HEK293T (cell line): ENCODE measurements at regions not wholly inside any gene's neighbourhood (a gene's known extent, or its start where the extent isn't known, plus 50 kb on each side); places are given as distances from the start of the nearest gene placed in this dataset.

Experiments used
- CTCF ChIA-PET: fragments of 350-600 bp; formaldehyde crosslinking; extraction: SDS; loops from one replicate; lab custom pipeline; 2021; ENCODE audit warnings: antibody characterized with exemption, inconsistent platforms; lab: Yijun Ruan, JAX
- POLR2A ChIA-PET: fragments of 350-600 bp; formaldehyde crosslinking; extraction: SDS; loops from one replicate; lab custom pipeline; 2020; ENCODE audit warnings: antibody characterized with exemption, inconsistent platforms; lab: Yijun Ruan, JAX
- DNase-seq: peaks from one replicate; pipeline ENCODE4 v3.0.0; 2012; ENCODE audit warnings: mixed read lengths; ENCODE audit errors: extremely low spot score
- ARNT ChIP-seq: fragments of 450-650 bp; IDR thresholded peaks from 2 replicates; pipeline ENCODE4 v1.6.1; 2017; ENCODE audit warnings: mild to moderate bottlenecking
- BHLHE40 ChIP-seq: fragments of 450-650 bp; IDR thresholded peaks from 2 replicates; pipeline ENCODE4 v1.6.1; 2016; ENCODE audit warnings: mild to moderate bottlenecking, moderate library complexity, borderline replicate concordance
- CTBP1 ChIP-seq: fragments of 450-650 bp; IDR thresholded peaks from 2 replicates; pipeline ENCODE4 v1.6.1; 2016; ENCODE audit warnings: borderline replicate concordance
- ELF4 ChIP-seq: fragments of 450-650 bp; IDR thresholded peaks from 2 replicates; pipeline ENCODE4 v1.6.1; 2017; ENCODE audit warnings: antibody characterized with exemption
- FOXA1 ChIP-seq: fragments of 450-650 bp; IDR thresholded peaks from 2 replicates; pipeline ENCODE4 v1.6.1; 2016; ENCODE audit warnings: mild to moderate bottlenecking
- FOXK2 ChIP-seq: fragments of 450-650 bp; IDR thresholded peaks from 2 replicates; pipeline ENCODE4 v1.6.1; 2016; ENCODE audit warnings: mild to moderate bottlenecking
- FOXM1 ChIP-seq: fragments of 450-650 bp; IDR thresholded peaks from 2 replicates; pipeline ENCODE4 v1.6.1; 2017; ENCODE audit warnings: mild to moderate bottlenecking, borderline replicate concordance
- HDGF ChIP-seq: fragments of 450-650 bp; IDR thresholded peaks from 2 replicates; pipeline ENCODE4 v1.6.1; 2017; ENCODE audit warnings: antibody characterized with exemption, borderline replicate concordance
- L3MBTL2 ChIP-seq: fragments of 450-650 bp; conservative IDR thresholded peaks from 2 replicates; pipeline ENCODE4 v1.6.1; 2016; ENCODE audit warnings: mild to moderate bottlenecking
- LEF1 ChIP-seq: fragments of 450-650 bp; IDR thresholded peaks from 2 replicates; pipeline ENCODE4 v1.6.1; 2017; ENCODE audit warnings: mild to moderate bottlenecking, borderline replicate concordance
- NFRKB ChIP-seq: fragments of 450-650 bp; IDR thresholded peaks from 2 replicates; pipeline ENCODE4 v1.6.1; 2016; ENCODE audit warnings: mild to moderate bottlenecking, moderate library complexity
- SP1 ChIP-seq: fragments of 450-650 bp; IDR thresholded peaks from 2 replicates; pipeline ENCODE4 v1.6.1; 2017
- SUZ12 ChIP-seq: fragments of 450-650 bp; IDR thresholded peaks from 2 replicates; pipeline ENCODE4 v1.6.1; 2016; ENCODE audit warnings: mild to moderate bottlenecking
- TARDBP ChIP-seq: fragments of 450-650 bp; IDR thresholded peaks from 2 replicates; pipeline ENCODE4 v1.6.1; 2016
- ZNF384 ChIP-seq: fragments of 450-650 bp; IDR thresholded peaks from 2 replicates; pipeline ENCODE4 v1.6.1; 2016
- TF ChIP-seq, protein P1 (sequence below): fragments of 450-650 bp; IDR thresholded peaks from 2 replicates; pipeline ENCODE4 v1.6.1; 2016

DNA sequence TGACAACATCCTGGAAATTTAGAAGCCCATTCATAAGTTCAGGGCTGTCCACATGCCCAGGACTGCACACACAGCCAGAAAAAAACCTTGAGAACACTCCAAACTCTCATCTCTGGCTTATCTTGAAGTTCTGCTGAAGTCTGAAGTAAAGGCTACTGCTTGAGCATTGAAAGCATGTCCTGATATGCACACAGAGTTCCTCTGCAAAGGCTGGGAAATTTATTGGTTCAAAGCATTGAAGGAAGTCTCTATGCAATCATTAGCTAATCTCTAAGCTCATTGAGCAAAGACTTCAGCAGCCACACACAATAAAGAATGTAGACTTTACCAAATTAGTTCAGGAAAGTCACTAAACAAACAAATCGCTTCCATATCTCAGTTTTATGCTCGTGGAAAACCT is 162.0 kb upstream of the STT3B start:
- ChIA-PET POLR2A (no interaction called here), CTCF (no interaction called here)
- no peak for TF ChIP-seq FOXA1
- no peak for TF ChIP-seq L3MBTL2
- no peak for TF ChIP-seq CTBP1
- TF ChIP-seq HDGF = no peak
- no peak for TF ChIP-seq FOXM1
- no peak for TF ChIP-seq ARNT
- TF ChIP-seq ZNF384 = no peak
- no peak for TF ChIP-seq SUZ12
- TF ChIP-seq FOXK2 = no peak
- no peak for TF ChIP-seq BHLHE40
- no peak for TF ChIP-seq TARDBP
- no peak for TF ChIP-seq NFRKB
- no peak for TF ChIP-seq SP1
- TF ChIP-seq, protein P1, sequence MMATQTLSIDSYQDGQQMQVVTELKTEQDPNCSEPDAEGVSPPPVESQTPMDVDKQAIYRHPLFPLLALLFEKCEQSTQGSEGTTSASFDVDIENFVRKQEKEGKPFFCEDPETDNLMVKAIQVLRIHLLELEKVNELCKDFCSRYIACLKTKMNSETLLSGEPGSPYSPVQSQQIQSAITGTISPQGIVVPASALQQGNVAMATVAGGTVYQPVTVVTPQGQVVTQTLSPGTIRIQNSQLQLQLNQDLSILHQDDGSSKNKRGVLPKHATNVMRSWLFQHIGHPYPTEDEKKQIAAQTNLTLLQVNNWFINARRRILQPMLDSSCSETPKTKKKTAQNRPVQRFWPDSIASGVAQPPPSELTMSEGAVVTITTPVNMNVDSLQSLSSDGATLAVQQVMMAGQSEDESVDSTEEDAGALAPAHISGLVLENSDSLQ = no peak
- TF ChIP-seq ELF4 = no peak
- TF ChIP-seq LEF1 = no peak
- DNase-seq = no peak

DNA sequence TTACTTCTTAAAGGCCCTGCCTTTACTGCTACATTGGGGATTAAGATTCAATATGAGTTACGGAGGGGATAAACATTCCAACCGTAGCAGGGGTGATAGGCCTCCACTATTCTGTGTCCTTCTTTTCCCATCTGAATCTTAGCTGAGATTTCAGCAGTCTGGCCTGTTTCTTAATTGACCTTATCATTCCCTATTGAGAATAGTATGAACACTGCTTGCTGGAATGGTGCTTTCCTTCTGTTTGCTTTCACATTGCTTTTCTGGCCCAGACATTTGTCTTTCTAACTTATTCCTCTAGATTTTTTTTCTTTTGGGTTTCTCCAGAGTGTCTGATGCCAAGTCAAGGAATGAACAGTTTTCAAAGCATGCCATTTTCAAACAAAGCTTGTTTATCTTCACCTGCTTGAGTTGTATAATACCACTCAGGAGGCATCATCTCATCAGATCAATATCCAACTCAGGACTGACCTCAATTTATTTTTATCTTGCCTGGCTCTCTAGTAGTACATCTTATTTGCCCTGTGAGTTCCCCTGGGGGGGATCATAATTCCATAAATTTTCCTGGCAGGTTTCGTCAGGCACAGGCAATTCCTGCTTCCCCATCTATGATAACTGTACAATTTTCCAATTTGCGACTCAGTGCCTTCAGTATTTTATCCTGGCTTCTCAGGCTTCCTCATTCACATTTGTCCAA is 161.1 kb upstream of the STT3B start:
- no peak for DNase-seq
- TF ChIP-seq BHLHE40 (no peak), TARDBP (no peak), CTBP1 (no peak), ZNF384 (no peak), ARNT (no peak), SP1 (no peak), LEF1 (no peak), NFRKB (no peak)
- CTCF ChIA-PET = no interaction called here
- POLR2A ChIA-PET = no interaction called here

GRCh38 chr3:31373681-31374080 is 159.0 kb upstream of the STT3B start:
- TF ChIP-seq SUZ12 (no peak), ARNT (no peak), ELF4 (no peak), FOXM1 (no peak), HDGF (no peak), NFRKB (no peak), FOXA1 (no peak), BHLHE40 (no peak)
- TF ChIP-seq, protein P1 = no peak
- ChIA-PET CTCF (no interaction called here), POLR2A (no interaction called here)
- no peak for DNase-seq

- DNase-seq = no peak
- CTCF ChIA-PET = no interaction called here
- POLR2A ChIA-PET = no interaction called here
- TF ChIP-seq ARNT = no peak
- TF ChIP-seq SP1 = no peak
- TF ChIP-seq HDGF = no peak
- TF ChIP-seq CTBP1 = no peak
- no peak for TF ChIP-seq FOXK2
- TF ChIP-seq, protein P1 = no peak
- no peak for TF ChIP-seq L3MBTL2
- TF ChIP-seq ZNF384 = no peak
- TF ChIP-seq LEF1 = no peak
- TF ChIP-seq SUZ12 = no peak
- no peak for TF ChIP-seq NFRKB
These were observed 155.6 kb upstream of the STT3B start for GRCh38 chr3:31377045-31377642.

- TF ChIP-seq FOXK2 (no peak), ARNT (no peak), ELF4 (no peak), FOXA1 (no peak), HDGF (no peak), NFRKB (no peak), ZNF384 (no peak), SP1 (no peak)
- ChIA-PET CTCF (no interaction called here), POLR2A (no interaction called here)
- no peak for DNase-seq
These were observed 154.5 kb upstream of the STT3B start for GRCh38 chr3:31378231-31378630.

- TF ChIP-seq L3MBTL2 (no peak), FOXK2 (no peak), HDGF (no peak), ZNF384 (no peak), FOXM1 (no peak), ELF4 (no peak), FOXA1 (no peak), CTBP1 (no peak), BHLHE40 (no peak), NFRKB (no peak), LEF1 (no peak), SP1 (no peak), SUZ12 (no peak), ARNT (no peak), TARDBP (no peak)
- TF ChIP-seq, protein P1 = no peak
- POLR2A ChIA-PET = no interaction called here
- CTCF ChIA-PET = no interaction called here
- no peak for DNase-seq
These were observed 153.1 kb upstream of the STT3B start for GRCh38 chr3:31379598-31379997.
